Brain pericyte (primary cell): ENCODE measurements at regions not wholly inside any gene's neighbourhood (a gene's known extent, or its start where the extent isn't known, plus 50 kb on each side); places are given as distances from the start of the nearest gene placed in this dataset.
"Not testable (repeated sequence)": the region's sequence is repeated elsewhere in the genome, so short reads cannot be mapped to it uniquely, and the experiment has no call there.

ENCODE experiments used
- DNase-seq: peaks from one replicate; pipeline ENCODE4 v3.0.0-alpha.2; 2012; ENCODE audit warnings: low read depth, low spot score

- no peak for DNase-seq
Observed at GRCh38 chr18:51520676-51521180, 323.2 kb upstream of the MEX3C start.

- DNase-seq = no peak
Observed at GRCh38 chr18:51522338-51522737, 324.9 kb upstream of the MEX3C start.

- no peak for DNase-seq
Observed at GRCh38 chr18:51522821-51523220, 325.3 kb upstream of the MEX3C start.

- DNase-seq = no peak
Observed at GRCh38 chr18:51523671-51524070, 326.2 kb upstream of the MEX3C start.

- DNase-seq = no peak
Observed at GRCh38 chr18:51525453-51526225, 328.2 kb upstream of the MEX3C start.

- DNase-seq = no peak
Observed at GRCh38 chr18:51527826-51528225, 330.3 kb upstream of the MEX3C start.

GRCh38 chr18:51531501-51531900, 334.0 kb upstream of the MEX3C start:
- no peak for DNase-seq

- DNase-seq = no peak
Observed at GRCh38 chr18:51537487-51537886, 340.0 kb upstream of the MEX3C start.

GRCh38 chr18:51540562-51540961, 343.1 kb upstream of the MEX3C start:
- no peak for DNase-seq

GRCh38 chr18:51541230-51541629, 343.7 kb upstream of the MEX3C start:
- no peak for DNase-seq

GRCh38 chr18:51543658-51544155, 346.2 kb upstream of the MEX3C start:
- no peak for DNase-seq

GRCh38 chr18:51545446-51545845, 348.0 kb upstream of the MEX3C start:
- no peak for DNase-seq

- DNase-seq = no peak
Observed at GRCh38 chr18:51559198-51559901, 361.9 kb upstream of the MEX3C start.

GRCh38 chr18:51559902-51560287, 362.4 kb upstream of the MEX3C start:
- DNase-seq = no peak

- DNase-seq = no peak
Observed at GRCh38 chr18:51561821-51562220, 364.3 kb upstream of the MEX3C start.

- no peak for DNase-seq
Observed at GRCh38 chr18:51562866-51563265, 365.4 kb upstream of the MEX3C start.

GRCh38 chr18:51563396-51563795, 365.9 kb upstream of the MEX3C start:
- DNase-seq = no peak

GRCh38 chr18:51568151-51568550, 370.7 kb upstream of the MEX3C start:
- no peak for DNase-seq

- DNase-seq = no peak
Observed at GRCh38 chr18:51569153-51569552, 371.7 kb upstream of the MEX3C start.

- DNase-seq = no peak
Observed at GRCh38 chr18:51569561-51569960, 372.1 kb upstream of the MEX3C start.

- not testable (repeated sequence) for DNase-seq
Observed at GRCh38 chr18:51570071-51570470, 372.6 kb upstream of the MEX3C start.

- not testable (repeated sequence) for DNase-seq
Observed at GRCh38 chr18:51573886-51574285, 376.4 kb upstream of the MEX3C start.

GRCh38 chr18:51575171-51575570, 377.7 kb upstream of the MEX3C start:
- DNase-seq = no peak
